HepG2 (cell line): ENCODE measurements at regions not wholly inside any gene's neighbourhood (a gene's known extent, or its start where the extent isn't known, plus 50 kb on each side); places are given as distances from the start of the nearest gene placed in this dataset.
"Not testable (repeated sequence)": the region's sequence is repeated elsewhere in the genome, so short reads cannot be mapped to it uniquely, and the experiment has no call there.

Experiments used
- ATAC-seq: fragments of 200-7000 bp; cut with Tn5 transposase; 3 replicates; pipeline ENCODE4 v1.9.1; 2020; ENCODE audit warnings: mild to moderate bottlenecking, moderate library complexity
- BruUV-seq: library from RNA; stranded (reverse); fragments of 400-500 nt; replicated peaks from 2 replicates; lab custom pipeline; 2021; lab: Mats Ljungman, UMichigan
- CTCF ChIA-PET: fragments of 300-600 bp; formaldehyde crosslinking; extraction: SDS; loops from one replicate; lab custom pipeline; 2021; ENCODE audit warnings: low total read pairs, inconsistent platforms, low intra/inter-chr PET ratio; lab: Yijun Ruan, JAX
- POLR2A ChIA-PET: fragments of 350-600 bp; sonication (Branson Sonifier 250); formaldehyde crosslinking; loops from one replicate; lab custom pipeline; 2020; ENCODE audit warnings: antibody characterized with exemption, inconsistent platforms; lab: Yijun Ruan, JAX
- DNase-seq: peaks from one replicate; pipeline ENCODE4 v3.0.0-alpha.2; 2015; ENCODE audit warnings: low spot score
- FAIRE-seq: peaks from 3 replicates; lab custom pipeline; 2011; peaks lifted over from hg19 to GRCh38; lab: Jason Lieb, UNC
- H2AFZ ChIP-seq: one replicate; pipeline ENCODE4 v1.6.1; 2011; ENCODE audit warnings: low read length, inconsistent platforms
- H3K27ac ChIP-seq: fragments of 300-600 bp; 3 replicates; pipeline ENCODE4 v1.8.0; 2011; ENCODE audit warnings: mixed run types, mild to moderate bottlenecking, mixed read lengths, low read length, inconsistent platforms; ENCODE audit not compliant: insufficient read depth; ENCODE audit errors: extremely low read length
- H3K27me3 ChIP-seq, 2 experiments: fragments of 200-600 bp in 1 of 2; 2 replicates in 1 of 2; 3 replicates in 1 of 2; pipeline versions ENCODE4 v1.6.0 to v1.8.0; 2011; ENCODE audit warnings: low read length in 2 of 2, mild to moderate bottlenecking in 2 of 2, moderate library complexity in 2 of 2, inconsistent platforms in 1 of 2; ENCODE audit not compliant: insufficient read depth in 2 of 2, control insufficient read depth in 1 of 2
- H3K36me3 ChIP-seq, 2 experiments: fragments of 200-600 bp in 1 of 2; replicated peaks in 1 of 2; 2 replicates in 1 of 2; 3 replicates in 1 of 2; pipeline versions ENCODE4 v1.5.1 to v1.8.0; 2011; ENCODE audit warnings: low read length in 2 of 2, inconsistent platforms in 1 of 2; ENCODE audit not compliant: insufficient read depth in 2 of 2, control insufficient read depth in 1 of 2
- H3K4me1 ChIP-seq: 2 replicates; pipeline ENCODE4 v1.5.1; 2012; ENCODE audit warnings: low read length, inconsistent platforms; ENCODE audit not compliant: insufficient read depth
- H3K4me2 ChIP-seq: 2 replicates; pipeline ENCODE4 v1.6.0; 2011; ENCODE audit warnings: low read depth, low read length, inconsistent platforms
- H3K4me3 ChIP-seq, 3 experiments: fragments of 200-600 bp in 1 of 3; sonication (generic), shearing (Covaris generic) in 1 of 3; replicated peaks in 1 of 3; 2 replicates each; pipeline ENCODE4 v1.5.1; 2011 to 2016; ENCODE audit warnings: low read length in 3 of 3, inconsistent platforms in 2 of 3, low read depth in 2 of 3, mild to moderate bottlenecking in 2 of 3, control low read depth in 1 of 3, mixed read lengths in 1 of 3; ENCODE audit not compliant: insufficient read depth in 1 of 3
- H3K79me2 ChIP-seq: one replicate; pipeline ENCODE4 v1.6.1; 2011; ENCODE audit warnings: low read length, inconsistent platforms; ENCODE audit not compliant: insufficient read depth
- H3K9ac ChIP-seq: 2 replicates; pipeline ENCODE4 v1.6.0; 2011; ENCODE audit warnings: mild to moderate bottlenecking, low read depth, low read length, inconsistent platforms; ENCODE audit not compliant: insufficient read depth
- H3K9me3 ChIP-seq: 2 replicates; pipeline ENCODE4 v1.5.1; 2012; ENCODE audit warnings: mild to moderate bottlenecking, low read length
- H4K20me1 ChIP-seq: 2 replicates; pipeline ENCODE4 v1.6.0; 2011; ENCODE audit warnings: inconsistent platforms, mild to moderate bottlenecking, low read length, moderate library complexity; ENCODE audit not compliant: insufficient read depth
- RBM39 ChIP-seq: fragments of 200-400 bp; formaldehyde crosslinking; IDR thresholded peaks from one replicate; pipeline ENCODE4 v1.6.1; 2018; ENCODE audit warnings: antibody characterized with exemption, mild to moderate bottlenecking, low read depth, low read length; ENCODE audit not compliant: poor library complexity, severe bottlenecking
- ZFP36L1 ChIP-seq: sonication (generic); formaldehyde crosslinking; IDR thresholded peaks from 2 replicates; pipeline ENCODE4 v1.8.0; 2022; ENCODE audit warnings: mild to moderate bottlenecking, missing genetic modification reagents, moderate library complexity
- WGBS: methylation state at CpG from one replicate; pipeline ENCODE4 v1.1.6; 2017; ENCODE audit warnings: low lambda C conversion rate; 5-methylcytosine and 5-hydroxymethylcytosine counted together
- in situ Hi-C: cut with HindIII; loops from 2 replicates; pipeline ENCODE4 v1.10.0; 2017; ENCODE audit warnings: low pct_unique_long_range_greater_than_20kb; ENCODE audit not compliant: extremely low pct_ligation_motif_present
- intact Hi-C: fragments of 100-400 bp; cut with micrococcal nuclease; formaldehyde crosslinking; loops from one replicate; pipeline ENCODE4 v1.10.0; 2022; ENCODE audit not compliant: unreplicated experiment
- TF ChIP-seq, protein P1 (sequence below): sonication (generic); formaldehyde crosslinking; IDR thresholded peaks from 2 replicates; pipeline ENCODE4 v1.8.0; 2022; ENCODE audit warnings: mild to moderate bottlenecking, missing genetic modification reagents, borderline replicate concordance
- TF ChIP-seq, protein P2 (sequence below): fragments of 450-650 bp; IDR thresholded peaks from 2 replicates; pipeline ENCODE4 v1.6.1; 2016
- TF ChIP-seq, protein P3 (sequence below): sonication (generic); formaldehyde crosslinking; IDR thresholded peaks from 2 replicates; pipeline ENCODE4 v1.5.1; 2020; ENCODE audit warnings: missing genetic modification reagents, mild to moderate bottlenecking, borderline replicate concordance

DNA sequence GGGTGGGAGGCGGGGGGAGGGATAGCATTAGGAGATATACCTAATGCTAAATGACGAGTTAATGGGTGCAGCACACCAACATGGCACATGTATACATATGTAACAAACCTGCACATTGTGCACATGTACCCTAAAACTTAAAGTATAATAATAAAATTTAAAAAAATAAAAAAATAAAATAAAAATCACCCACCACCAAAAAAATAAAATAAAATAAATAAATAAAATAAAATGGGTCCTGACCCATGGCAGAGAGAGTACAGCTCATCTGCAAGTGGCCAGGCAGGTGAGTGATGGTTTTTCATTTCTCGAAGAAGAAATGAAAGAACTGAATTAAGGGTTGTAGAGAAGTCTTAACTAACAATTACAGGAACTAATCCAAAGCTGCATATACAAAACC lies 92.4 kb downstream of the ACAA2 start:
- BruUV-seq, H3K27me3 ChIP-seq, H3K9me3 ChIP-seq, H2AFZ ChIP-seq, CTCF ChIA-PET, H4K20me1 ChIP-seq, H3K79me2 ChIP-seq, H3K4me2 ChIP-seq, H3K36me3 ChIP-seq, H3K4me3 ChIP-seq, H3K27ac ChIP-seq, POLR2A ChIA-PET, ATAC-seq, FAIRE-seq, DNase-seq, H3K9ac ChIP-seq: not testable (repeated sequence)
- in situ Hi-C loops: loop anchor here (10.0 kb wide), 1 partner anchor 156 kb away; the partner anchor contains the start of gene LIPG
- intact Hi-C loops: loop anchor here (10.0 kb wide), 1 partner anchor 86 kb away; no protein-coding TSS in a partner anchor
- WGBS: 31% methylated on average over 3 of the region's 3 CpGs
- H3K4me1 ChIP-seq: peaks cover 29% of the 10 kb centered on the region

DNA sequence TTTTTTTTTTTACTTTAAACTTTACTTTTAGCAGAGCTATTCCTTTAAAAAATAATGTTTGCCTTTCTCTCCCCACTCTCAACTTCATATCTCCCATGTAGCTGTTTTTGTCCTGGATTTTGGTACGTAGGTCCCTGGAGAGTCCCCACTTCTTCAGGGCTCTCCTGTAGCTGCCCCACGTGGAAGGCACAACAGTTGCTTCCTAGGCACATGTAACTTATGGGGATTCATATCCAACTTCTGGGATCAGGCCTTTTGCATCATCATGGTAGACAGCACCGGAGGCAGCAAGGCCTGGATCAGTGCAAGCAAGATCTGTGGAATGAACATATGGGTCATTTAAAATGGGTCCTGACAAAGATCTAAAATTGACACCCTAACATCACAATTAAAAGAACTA lies 95.7 kb downstream of the ACAA2 start:
- ChIA-PET POLR2A (no interaction called here), CTCF (no interaction called here)
- WGBS: 33% methylated on average over 3 of the region's 3 CpGs
- Histone ChIP-seq H3K4me2 (no peak overlapping the region), H3K36me3 (no peaks in the 10 kb centered on the region), H3K79me2 (no peaks in the 10 kb centered on the region), H3K27me3 (0 out of 5 replicates have a peak, but pooled peaks cover 0 to 4% of the 10 kb centered on the region in 2 experiments), H3K9me3 (no peaks in the 10 kb centered on the region), H3K4me1 (peaks cover 15% of the 10 kb centered on the region), H2AFZ (no peak overlapping the region), H3K9ac (no peak overlapping the region), H3K4me3 (no peak overlapping the region), H4K20me1 (no peaks in the 10 kb centered on the region), H3K27ac (no peak overlapping the region)
- intact Hi-C loops: no loop called here
- no peak for DNase-seq
- no peak for FAIRE-seq
- no TSS peak for BruUV-seq
- TF ChIP-seq, protein P1, sequence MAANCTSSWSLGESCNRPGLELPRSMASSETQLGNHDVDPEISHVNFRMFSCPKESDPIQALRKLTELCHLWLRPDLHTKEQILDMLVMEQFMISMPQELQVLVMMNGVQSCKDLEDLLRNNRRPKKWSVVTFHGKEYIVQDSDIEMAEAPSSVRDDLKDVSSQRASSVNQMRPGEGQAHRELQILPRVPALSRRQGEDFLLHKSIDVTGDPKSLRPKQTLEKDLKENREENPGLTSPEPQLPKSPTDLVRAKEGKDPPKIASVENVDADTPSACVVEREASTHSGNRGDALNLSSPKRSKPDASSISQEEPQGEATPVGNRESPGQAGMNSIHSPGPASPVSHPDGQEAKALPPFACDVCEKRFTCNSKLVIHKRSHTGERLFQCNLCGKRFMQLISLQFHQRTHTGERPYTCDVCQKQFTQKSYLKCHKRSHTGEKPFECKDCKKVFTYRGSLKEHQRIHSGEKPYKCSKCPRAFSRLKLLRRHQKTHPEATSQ (CRISPR knock-in tag): no peak
- TF ChIP-seq, protein P2, sequence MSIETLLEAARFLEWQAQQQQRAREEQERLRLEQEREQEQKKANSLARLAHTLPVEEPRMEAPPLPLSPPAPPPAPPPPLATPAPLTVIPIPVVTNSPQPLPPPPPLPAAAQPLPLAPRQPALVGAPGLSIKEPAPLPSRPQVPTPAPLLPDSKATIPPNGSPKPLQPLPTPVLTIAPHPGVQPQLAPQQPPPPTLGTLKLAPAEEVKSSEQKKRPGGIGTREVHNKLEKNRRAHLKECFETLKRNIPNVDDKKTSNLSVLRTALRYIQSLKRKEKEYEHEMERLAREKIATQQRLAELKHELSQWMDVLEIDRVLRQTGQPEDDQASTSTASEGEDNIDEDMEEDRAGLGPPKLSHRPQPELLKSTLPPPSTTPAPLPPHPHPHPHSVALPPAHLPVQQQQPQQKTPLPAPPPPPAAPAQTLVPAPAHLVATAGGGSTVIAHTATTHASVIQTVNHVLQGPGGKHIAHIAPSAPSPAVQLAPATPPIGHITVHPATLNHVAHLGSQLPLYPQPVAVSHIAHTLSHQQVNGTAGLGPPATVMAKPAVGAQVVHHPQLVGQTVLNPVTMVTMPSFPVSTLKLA: peak; percentile 93
- TF ChIP-seq ZFP36L1 (CRISPR knock-in tag) (no peak), RBM39 (no peak)
- TF ChIP-seq, protein P3, sequence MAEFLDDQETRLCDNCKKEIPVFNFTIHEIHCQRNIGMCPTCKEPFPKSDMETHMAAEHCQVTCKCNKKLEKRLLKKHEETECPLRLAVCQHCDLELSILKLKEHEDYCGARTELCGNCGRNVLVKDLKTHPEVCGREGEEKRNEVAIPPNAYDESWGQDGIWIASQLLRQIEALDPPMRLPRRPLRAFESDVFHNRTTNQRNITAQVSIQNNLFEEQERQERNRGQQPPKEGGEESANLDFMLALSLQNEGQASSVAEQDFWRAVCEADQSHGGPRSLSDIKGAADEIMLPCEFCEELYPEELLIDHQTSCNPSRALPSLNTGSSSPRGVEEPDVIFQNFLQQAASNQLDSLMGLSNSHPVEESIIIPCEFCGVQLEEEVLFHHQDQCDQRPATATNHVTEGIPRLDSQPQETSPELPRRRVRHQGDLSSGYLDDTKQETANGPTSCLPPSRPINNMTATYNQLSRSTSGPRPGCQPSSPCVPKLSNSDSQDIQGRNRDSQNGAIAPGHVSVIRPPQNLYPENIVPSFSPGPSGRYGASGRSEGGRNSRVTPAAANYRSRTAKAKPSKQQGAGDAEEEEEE (CRISPR knock-in tag): no peak
- in situ Hi-C loops: no loop called here
- no peak for ATAC-seq
